ENCODE measurements at regions not wholly inside any gene's neighbourhood (a gene's known extent, or its start where the extent isn't known, plus 50 kb on each side); places are given as distances from the start of the nearest gene placed in this dataset.

GRCh38 chr22:47443836-47444745 is 681.6 kb downstream of the TBC1D22A start:
- no peak for DNase-seq (ENCODE audit: low spot score)

- DNase-seq (ENCODE audit: low spot score) = no peak
Observed at GRCh38 chr22:47442821-47443220, 680.4 kb downstream of the TBC1D22A start.

DNA sequence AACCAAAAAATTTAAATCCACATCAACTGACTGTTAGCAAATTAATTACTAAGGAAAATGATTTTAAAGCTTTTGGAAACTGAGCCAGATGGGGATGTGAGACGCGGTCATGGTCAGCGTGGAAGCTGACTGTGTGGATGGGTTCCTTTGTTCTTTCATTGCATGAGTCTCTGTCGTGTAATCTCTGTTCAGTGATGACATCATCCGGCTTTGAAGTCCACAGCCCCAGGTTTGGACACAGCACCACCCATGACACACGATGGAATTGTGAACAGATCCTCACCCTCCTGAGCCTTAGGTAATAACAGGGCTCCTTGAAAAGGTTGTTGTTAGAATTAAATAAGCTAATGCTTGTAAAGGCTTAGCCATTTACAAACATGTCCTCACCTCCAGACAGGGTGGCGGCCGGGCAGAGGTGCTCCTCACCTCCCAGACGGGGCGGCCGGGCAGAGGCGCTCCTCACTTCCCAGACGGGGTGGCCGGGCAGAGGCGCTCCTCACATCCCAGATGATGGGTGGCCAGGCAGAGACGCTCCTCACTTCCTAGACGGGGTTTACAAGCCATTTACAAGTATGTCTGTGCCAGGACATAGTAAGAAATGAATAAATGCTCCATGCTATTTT is 677.3 kb downstream of the TBC1D22A start:
- DNase-seq (ENCODE audit: low spot score) = no peak

DNA sequence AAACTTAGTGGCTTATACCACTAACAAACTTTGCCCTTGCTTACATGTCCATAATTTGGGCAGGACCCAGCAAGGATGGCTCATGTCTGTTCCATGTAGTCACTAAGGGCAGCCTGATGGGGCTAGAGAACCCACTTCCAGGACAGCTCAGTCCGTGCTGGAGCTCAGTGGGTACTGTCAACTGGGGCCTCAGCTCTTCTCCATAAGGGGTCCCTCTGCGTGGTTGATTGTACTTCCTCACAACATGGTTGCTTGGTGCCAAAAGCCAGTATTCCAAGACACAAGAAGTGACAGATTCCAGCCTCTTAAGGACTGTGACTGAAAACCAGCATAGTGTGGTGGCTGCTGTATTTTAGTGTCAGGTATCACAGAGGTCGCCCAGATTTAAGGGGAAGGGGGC is 675.2 kb downstream of the TBC1D22A start:
- no peak for DNase-seq (ENCODE audit: low spot score)

DNA sequence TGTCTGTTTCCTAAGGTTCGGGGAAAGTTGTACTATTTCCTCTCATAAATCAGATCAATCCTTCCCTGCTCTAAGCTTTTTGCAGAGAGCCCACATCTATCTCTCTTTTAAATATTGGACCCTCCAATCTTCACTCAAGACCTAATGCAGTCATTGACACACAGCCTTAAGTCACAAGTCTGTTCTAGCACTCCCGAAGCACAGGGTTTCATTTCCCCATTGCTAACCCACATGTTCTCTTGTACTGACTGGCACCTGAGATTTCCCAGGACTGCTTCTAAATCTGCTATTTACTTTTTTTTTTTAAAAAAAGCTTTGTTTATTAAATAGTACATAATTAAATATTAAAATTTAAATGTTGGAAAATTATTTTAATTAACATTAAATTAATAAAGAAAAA is 674.7 kb downstream of the TBC1D22A start:
- DNase-seq (ENCODE audit: low spot score) = no peak

DNA sequence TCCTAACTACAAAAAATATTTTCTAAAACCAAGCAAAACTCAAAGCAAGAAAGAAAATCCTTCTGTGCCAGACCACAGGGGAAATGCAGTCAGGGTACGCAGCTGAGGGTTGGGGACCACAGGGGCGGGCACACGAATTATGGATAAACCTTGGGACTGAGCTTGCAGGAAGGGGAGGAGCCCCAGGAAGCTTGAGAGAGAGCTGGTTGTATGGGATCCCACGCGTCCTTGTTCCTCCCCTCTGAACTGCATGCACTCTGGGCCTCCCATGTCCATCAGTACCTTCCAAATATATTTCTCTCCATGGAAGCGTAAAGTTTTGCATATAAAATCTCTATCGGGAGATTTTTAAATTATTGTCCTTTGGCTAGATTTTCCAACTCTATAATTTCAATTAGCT is 673.4 kb downstream of the TBC1D22A start:
- DNase-seq (ENCODE audit: low spot score) = no peak

DNA sequence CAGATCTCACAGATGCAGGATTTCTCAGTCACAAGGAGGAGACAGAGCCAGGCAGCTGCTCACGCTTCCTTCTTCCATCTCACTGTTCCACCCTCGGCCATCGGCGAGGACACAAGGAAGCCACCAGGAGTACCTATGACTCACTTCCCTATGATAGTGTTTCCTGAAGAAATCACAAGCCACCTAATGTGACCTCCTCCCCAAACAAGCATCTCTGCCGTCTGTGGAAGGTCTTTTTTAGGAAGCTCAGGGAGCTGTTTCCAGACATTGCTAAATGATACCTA is 672.7 kb downstream of the TBC1D22A start:
- DNase-seq (ENCODE audit: low spot score) = no peak

DNA sequence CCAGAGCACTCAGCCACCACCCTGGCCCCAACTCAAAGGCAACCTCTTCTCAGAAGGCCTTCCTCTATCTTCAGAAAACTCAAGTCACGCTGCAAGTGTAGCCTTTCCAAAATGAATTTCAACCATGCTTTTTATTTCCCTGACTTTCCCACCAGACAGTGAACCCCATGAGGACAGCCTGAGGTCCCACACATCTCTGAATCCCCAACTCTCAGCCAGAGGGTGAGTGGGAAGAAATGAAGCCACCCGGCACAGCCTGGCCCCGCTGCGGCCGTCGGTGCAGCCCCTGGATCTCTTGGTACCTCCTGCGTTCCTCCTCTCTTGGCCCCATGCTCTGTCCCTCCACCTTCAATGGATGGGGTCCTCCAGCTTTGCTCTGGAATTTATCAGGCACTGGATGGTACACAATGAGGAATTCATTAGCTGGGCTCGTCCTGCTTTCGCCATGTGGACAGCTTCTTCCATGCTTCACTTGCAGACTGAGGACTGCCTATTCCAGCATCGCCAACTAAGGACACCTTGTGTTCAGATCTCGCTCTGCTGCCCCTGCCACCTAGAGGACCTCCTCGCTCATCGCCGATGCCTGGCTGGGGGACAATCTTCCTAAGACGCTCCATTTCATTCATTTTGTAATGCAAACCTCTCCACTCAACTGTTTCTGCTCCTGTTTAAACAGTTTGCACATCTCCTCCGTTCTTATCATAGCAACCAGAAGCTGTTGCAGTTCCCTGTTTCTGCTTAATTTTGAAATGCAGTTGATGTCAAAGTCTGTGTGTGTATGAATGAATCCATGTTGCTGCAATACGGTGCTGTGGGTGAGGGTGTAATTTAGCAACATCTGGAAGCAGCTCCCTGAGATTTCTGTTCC is 672.1 kb downstream of the TBC1D22A start:
- no peak for DNase-seq (ENCODE audit: low spot score)

DNA sequence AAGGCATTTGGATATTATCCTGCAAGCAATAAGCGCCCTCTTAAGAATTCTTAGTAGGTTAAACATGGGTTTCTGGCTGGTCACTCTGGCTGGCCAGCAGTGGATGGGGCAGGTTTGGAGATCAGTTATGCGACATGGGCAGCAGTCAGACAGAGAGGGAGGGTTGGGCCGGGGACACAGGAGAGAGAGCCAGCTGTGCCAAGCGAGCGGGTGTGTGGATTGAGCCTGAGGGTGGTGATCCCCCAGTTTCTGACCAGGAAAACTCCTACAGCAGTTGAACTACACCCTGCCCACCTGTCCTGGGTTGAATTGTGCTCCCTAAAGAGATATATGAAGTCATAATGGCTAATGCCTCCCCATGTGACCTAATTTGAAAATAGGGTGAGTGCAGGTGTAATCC is 671.2 kb downstream of the TBC1D22A start:
- no peak for DNase-seq (ENCODE audit: low spot score)

GRCh38 chr22:47432683-47433082 is 670.2 kb downstream of the TBC1D22A start:
- DNase-seq (ENCODE audit: low spot score) = no peak

DNA sequence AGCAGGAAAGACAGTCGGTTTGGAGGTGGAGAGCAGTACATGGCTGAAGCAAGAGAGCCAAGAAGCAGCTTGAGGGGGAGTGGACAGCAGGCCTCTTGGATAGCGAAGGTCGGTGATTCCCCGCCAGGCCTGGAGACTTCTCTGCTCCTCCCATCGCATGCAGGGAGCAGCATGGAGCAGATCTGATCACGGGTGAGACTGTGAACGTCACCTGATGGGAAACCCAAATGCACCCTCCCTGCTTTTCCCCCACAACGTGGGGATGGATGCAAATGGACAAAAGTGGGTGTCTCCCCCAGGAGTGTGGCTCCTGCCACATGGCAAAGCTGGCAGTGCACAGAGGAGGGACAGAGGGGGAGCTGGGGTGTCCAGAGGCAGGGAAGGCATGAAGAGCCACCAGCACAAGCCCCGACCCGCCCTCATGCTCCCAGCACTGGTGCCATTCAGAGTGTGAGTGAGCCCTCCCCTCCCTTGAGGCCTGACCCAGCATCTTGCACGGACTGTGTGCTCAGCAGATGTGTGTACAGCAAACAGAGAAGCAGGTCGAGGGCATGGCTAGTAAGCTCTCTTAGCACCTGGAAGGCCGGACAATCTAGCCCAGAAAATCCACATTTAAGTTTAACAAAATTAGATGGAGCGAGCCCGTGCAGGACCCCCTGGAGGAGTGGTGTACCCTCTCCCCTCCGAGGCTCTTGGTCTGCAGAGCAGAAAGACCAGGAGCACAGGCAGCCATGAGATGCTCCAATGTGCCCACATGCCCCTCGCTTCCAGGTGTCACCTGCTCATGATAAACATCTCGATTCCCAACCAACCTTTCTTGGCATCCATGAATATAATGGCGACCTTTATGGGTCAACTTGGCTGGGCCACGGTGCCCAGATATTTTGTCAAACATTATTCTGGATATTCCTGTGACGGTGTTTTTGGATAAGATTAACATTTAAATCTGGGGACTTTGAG is 661.7 kb downstream of the TBC1D22A start:
- no peak for DNase-seq (ENCODE audit: low spot score)

- DNase-seq (ENCODE audit: low spot score) = no peak
Observed at GRCh38 chr22:47423266-47423665, 660.8 kb downstream of the TBC1D22A start.

- no peak for DNase-seq (ENCODE audit: low spot score)
Observed at GRCh38 chr22:47422736-47423135, 660.3 kb downstream of the TBC1D22A start.

GRCh38 chr22:47421846-47422245 is 659.4 kb downstream of the TBC1D22A start:
- no peak for DNase-seq (ENCODE audit: low spot score)

- no peak for DNase-seq (ENCODE audit: low spot score)
Observed at GRCh38 chr22:47420211-47420610, 657.8 kb downstream of the TBC1D22A start.

DNA sequence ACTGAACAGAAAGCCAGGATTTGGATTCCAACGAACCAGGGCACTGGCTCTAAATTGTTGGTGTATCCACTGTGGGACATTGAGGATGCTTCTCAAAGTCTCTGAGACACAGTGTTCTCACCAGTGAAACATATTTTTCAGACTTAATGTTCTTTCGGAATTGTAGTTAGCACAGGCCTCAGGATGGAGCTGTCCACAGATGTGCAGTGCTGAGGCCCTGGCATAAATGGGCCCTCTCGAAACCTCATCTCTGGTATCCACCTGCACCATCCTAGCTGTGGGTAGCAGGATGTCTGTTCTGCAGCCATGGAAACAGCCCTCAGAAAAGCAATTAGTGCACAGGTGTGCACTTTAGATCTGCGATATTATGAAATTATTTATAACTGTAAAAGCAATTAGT is 656.8 kb downstream of the TBC1D22A start:
- no peak for DNase-seq (ENCODE audit: low spot score)

GRCh38 chr22:47417699-47418098 is 655.2 kb downstream of the TBC1D22A start:
- no peak for DNase-seq (ENCODE audit: low spot score)

- no peak for DNase-seq (ENCODE audit: low spot score)
Observed at GRCh38 chr22:47411006-47411405, 648.6 kb downstream of the TBC1D22A start.

DNA sequence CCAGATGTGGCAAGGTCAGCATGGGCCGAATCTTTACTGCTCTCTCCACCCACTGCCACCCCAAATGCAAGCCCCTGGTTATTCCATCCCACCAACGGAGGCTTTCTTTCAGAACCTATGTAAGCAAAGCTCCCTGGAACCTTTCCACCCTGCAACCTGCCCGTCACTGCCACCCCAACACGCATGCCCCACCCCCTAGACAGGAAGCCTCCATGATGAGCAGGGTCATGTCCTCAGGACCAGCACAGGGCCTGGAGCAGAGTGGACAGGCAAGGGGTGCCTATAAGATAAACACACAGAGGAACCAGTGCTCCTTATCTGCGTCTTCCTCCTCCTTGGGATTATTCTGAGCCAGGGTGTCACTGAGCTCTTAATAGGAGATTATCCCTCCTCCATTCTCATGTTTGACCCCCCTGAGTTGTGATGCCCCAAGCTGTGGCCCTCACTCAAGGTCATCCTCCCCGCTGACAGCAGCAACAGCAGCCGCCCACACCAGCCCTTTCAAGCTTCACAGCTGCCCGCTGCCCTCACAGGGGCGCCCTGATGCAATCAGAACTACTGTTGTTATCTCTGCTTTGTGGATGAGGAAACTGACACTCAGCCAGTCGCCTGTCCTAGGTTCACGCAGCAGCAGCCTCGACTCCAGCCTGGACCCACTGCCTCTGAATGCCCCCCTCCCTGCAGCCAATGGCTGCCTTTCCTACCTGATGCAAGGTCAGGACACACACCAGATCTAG is 647.3 kb downstream of the TBC1D22A start:
- no peak for DNase-seq (ENCODE audit: low spot score)

GRCh38 chr22:47408409-47408808 is 646.0 kb downstream of the TBC1D22A start:
- DNase-seq (ENCODE audit: low spot score) = no peak

- no peak for DNase-seq (ENCODE audit: low spot score)
Observed at GRCh38 chr22:47407461-47408025, 645.1 kb downstream of the TBC1D22A start.
